ENCODE measurements at regions not wholly inside any gene's neighbourhood (a gene's known extent, or its start where the extent isn't known, plus 50 kb on each side); places are given as distances from the start of the nearest gene placed in this dataset.
A peak's percentile ranks its signal among the peaks of the same experiment; 100 is the strongest.

GRCh38 chr9:96139592-96140295, 162.2 kb downstream of the HSD17B3 start:
- no peaks in the 10 kb centered on the region for H4K20me1 ChIP-seq (replicated peaks; ENCODE audit: control insufficient read depth, extremely low read depth, insufficient read depth, low read length)
- H3K9me3 ChIP-seq (replicated peaks; ENCODE audit: control insufficient read depth, insufficient read depth, low read length), result no peaks in the 10 kb centered on the region
- H2AFZ ChIP-seq (ENCODE audit: low read depth, low read length), result no peak overlapping the region
- DNase-seq (ENCODE audit: low read depth, low spot score) (peak; percentile 31), FAIRE-seq (no peak)
- peaks cover 0 to 2% of the 10 kb centered on the region in 2 experiments for H3K27me3 ChIP-seq (ENCODE audit: control insufficient read depth in 2 of 2, insufficient read depth in 2 of 2, low read length in 2 of 2)
- H3K9me1 ChIP-seq (replicated peaks; ENCODE audit: control insufficient read depth, extremely low read depth, insufficient read depth, low read length), result no peaks in the 10 kb centered on the region
- dilution Hi-C loops (cut with MboI; ENCODE audit: extremely low pct_ligation_motif_present, low sequenced_read_pairs), result no loop called here
- no peaks in the 10 kb centered on the region for H3K79me2 ChIP-seq (ENCODE audit: control insufficient read depth, insufficient read depth, low read length)
- H3K4me1 ChIP-seq (ENCODE audit: control insufficient read depth, extremely low read depth, insufficient read depth, low read length), result peaks cover 5% of the 10 kb centered on the region
- H3K4me3 ChIP-seq (replicated peaks in 1 of 3; ENCODE audit: insufficient read depth in 1 of 3, low read depth in 1 of 3, low read length in 3 of 3), result no peak overlapping the region
- no peak overlapping the region for H3K27ac ChIP-seq (ENCODE audit: insufficient read depth, low read depth, low read length)
- POLR2A ChIA-PET, result no interaction called here
- no peaks in the 10 kb centered on the region for H3K36me3 ChIP-seq (ENCODE audit: control insufficient read depth in 2 of 2, extremely low read depth in 1 of 2, insufficient read depth in 2 of 2, low read length in 2 of 2)
- no peak overlapping the region for H3K4me2 ChIP-seq (ENCODE audit: insufficient read depth, low read length)
- CTCF ChIA-PET, result interaction anchor here (0.6 kb wide), 1 partner anchor 410 kb away, joined by 3 read pairs; no protein-coding TSS in a partner anchor
- no peak for TF ChIP-seq FOS (IDR thresholded peaks at IDR 0.05; ENCODE audit: borderline replicate concordance, insufficient read depth, low read length)
- intact Hi-C loops (cut with micrococcal nuclease), result loop anchor here (10.0 kb wide), 1 partner anchor 825 kb away; the partner anchor contains the start of gene FANCC
- BruUV-seq (replicated peaks), result no TSS peak
- H3K9ac ChIP-seq (replicated peaks; ENCODE audit: extremely low read depth, insufficient read depth, low read length), result no peak overlapping the region

GRCh38 chr9:96138616-96139015, 163.4 kb downstream of the HSD17B3 start:
- H3K4me2 ChIP-seq (ENCODE audit: insufficient read depth, low read length), result no peak overlapping the region
- peaks cover 8% of the 10 kb centered on the region for H3K4me1 ChIP-seq (ENCODE audit: control insufficient read depth, extremely low read depth, insufficient read depth, low read length)
- FAIRE-seq, result no peak
- H3K9me3 ChIP-seq (replicated peaks; ENCODE audit: control insufficient read depth, insufficient read depth, low read length), result no peaks in the 10 kb centered on the region
- no peak overlapping the region for H3K4me3 ChIP-seq (replicated peaks in 1 of 3; ENCODE audit: insufficient read depth in 1 of 3, low read depth in 1 of 3, low read length in 3 of 3)
- intact Hi-C loops (cut with micrococcal nuclease) (loop anchor here (10.0 kb wide), 1 partner anchor 824 kb away; the partner anchor contains the start of gene FANCC), dilution Hi-C loops (cut with MboI; ENCODE audit: extremely low pct_ligation_motif_present, low sequenced_read_pairs) (no loop called here)
- no peak overlapping the region for H2AFZ ChIP-seq (ENCODE audit: low read depth, low read length)
- BruUV-seq (replicated peaks), result no TSS peak
- peaks cover 0 to 2% of the 10 kb centered on the region in 2 experiments for H3K27me3 ChIP-seq (ENCODE audit: control insufficient read depth in 2 of 2, insufficient read depth in 2 of 2, low read length in 2 of 2)
- ChIA-PET POLR2A (no interaction called here), CTCF (interaction anchor here (0.9 kb wide), 1 partner anchor 22 kb away, joined by 3 read pairs; no protein-coding TSS in a partner anchor)
- H3K9ac ChIP-seq (replicated peaks; ENCODE audit: extremely low read depth, insufficient read depth, low read length), result no peak overlapping the region
- H3K9me1 ChIP-seq (replicated peaks; ENCODE audit: control insufficient read depth, extremely low read depth, insufficient read depth, low read length), result no peaks in the 10 kb centered on the region
- TF ChIP-seq POLR2AphosphoS5 (IDR thresholded peaks at IDR 0.05; ENCODE audit: insufficient read depth, low read depth, low read length), result no peak
- no peak for TF ChIP-seq EZH2 (IDR thresholded peaks at IDR 0.05; ENCODE audit: borderline replicate concordance, low read depth, low read length, severe bottlenecking)
- no peak for TF ChIP-seq MAX (IDR thresholded peaks at IDR 0.05; ENCODE audit: insufficient read depth, insufficient read length)
- no peak for TF ChIP-seq MYC (IDR thresholded peaks at IDR 0.05; ENCODE audit: low read depth, low read length)
- TF ChIP-seq JUN (IDR thresholded peaks at IDR 0.05; ENCODE audit: borderline replicate concordance, insufficient read depth, insufficient read length, low read depth), result no peak
- no peak for TF ChIP-seq POLR2A (IDR thresholded peaks at IDR 0.05; ENCODE audit: low read depth, low read length)
- no peak for TF ChIP-seq CTCF (IDR thresholded peaks at IDR 0.05; ENCODE audit: extremely low read depth in 1 of 2, insufficient read depth in 1 of 2, low read depth in 1 of 2, low read length in 2 of 2)
- no peak for TF ChIP-seq FOS (IDR thresholded peaks at IDR 0.05; ENCODE audit: borderline replicate concordance, insufficient read depth, low read length)
- no peak for TF ChIP-seq GATA2 (IDR thresholded peaks at IDR 0.05; ENCODE audit: insufficient read depth, insufficient read length, low read depth, low read length)
- H3K36me3 ChIP-seq (ENCODE audit: control insufficient read depth in 2 of 2, extremely low read depth in 1 of 2, insufficient read depth in 2 of 2, low read length in 2 of 2), result no peaks in the 10 kb centered on the region
- no peak for DNase-seq (ENCODE audit: low read depth, low spot score)
- H3K27ac ChIP-seq (ENCODE audit: insufficient read depth, low read depth, low read length), result no peak overlapping the region
- H3K79me2 ChIP-seq (ENCODE audit: control insufficient read depth, insufficient read depth, low read length), result no peaks in the 10 kb centered on the region
- H4K20me1 ChIP-seq (replicated peaks; ENCODE audit: control insufficient read depth, extremely low read depth, insufficient read depth, low read length), result no peaks in the 10 kb centered on the region

All from endothelial cell of umbilical vein (primary cell).